Stimulated activated CD4-positive, alpha-beta T cell treated with anti-CD3 and anti-CD28 coated beads, TNF-alpha, amount 100 ng/mL, for 4 hours (primary cell): ENCODE measurements at regions not wholly inside any gene's neighbourhood (a gene's known extent, or its start where the extent isn't known, plus 50 kb on each side); places are given as distances from the start of the nearest gene placed in this dataset.

ENCODE experiments used
- DNase-seq, 3 experiments: peaks; one replicate each; pipeline ENCODE4 v3.0.0-alpha.2; 2020; ENCODE audit warnings: low read depth in 3 of 3

DNA sequence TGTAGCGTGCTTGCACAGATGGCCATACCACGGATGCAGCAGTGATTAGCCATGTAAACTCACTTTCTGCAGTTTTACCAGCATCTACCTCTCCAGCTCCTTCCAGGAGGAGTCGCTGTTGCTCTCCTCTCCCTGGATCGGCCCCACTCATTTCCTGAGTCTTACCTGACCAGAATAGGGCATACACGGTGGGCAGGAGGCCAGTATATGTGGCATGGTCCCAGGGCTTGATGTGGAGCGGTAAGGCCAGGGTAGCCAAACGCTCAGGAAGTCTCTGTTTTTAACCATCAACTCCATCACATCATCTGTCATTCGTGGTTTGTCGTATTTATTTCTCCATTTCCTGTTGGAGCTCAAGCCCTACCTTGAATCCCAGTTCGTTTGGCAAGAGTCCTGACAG lies 163.4 kb upstream of the USP24 start:
- no peak for DNase-seq

DNA sequence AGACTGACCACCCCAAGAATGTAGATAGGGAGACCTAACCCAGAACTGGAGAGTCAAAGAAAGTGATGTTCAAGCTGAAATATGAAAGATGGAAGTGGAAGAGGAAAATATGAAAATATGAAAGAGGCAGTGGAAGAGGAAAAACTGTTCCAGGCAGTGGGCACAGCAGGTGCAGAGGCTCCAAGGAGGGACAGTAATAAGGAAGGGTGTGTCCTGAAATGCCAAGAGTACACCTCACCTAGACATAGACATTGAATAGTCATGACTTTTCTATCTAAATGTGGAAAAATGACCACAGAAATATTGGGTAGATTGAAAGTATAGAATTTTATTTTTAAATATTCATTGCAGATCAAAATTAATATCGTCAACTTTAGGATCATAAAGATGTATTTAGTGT lies 161.7 kb upstream of the USP24 start:
- no peak for DNase-seq

DNA sequence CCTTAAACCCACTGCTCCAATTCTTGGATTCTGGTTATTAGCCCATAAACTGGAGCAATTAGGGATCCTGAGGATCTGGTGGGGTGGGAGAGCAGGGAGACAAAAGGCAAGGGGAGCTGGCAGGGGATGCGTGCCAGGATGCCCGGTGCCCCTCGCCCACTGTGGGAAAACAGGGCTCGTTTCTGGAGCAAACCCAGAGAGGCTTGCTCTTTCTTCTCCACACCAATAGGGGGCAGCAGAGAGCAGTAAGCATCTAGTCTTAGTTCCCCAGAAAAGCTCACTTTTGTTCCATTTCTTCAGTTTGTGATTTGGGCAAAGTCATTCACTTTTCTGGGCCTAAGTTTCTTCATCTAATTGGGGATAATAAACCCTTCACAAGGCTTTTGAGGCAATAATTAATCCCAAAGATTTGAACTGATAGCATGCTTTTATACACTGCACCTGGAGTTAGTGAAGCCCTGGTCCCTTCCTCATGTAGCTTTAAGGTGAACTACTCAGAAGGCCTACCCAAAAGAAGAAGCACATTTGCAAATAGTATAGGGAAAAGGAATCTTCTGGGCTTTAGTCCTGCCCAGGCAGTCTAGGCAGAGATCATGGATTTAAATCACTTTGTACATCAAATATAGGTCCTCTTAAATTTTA lies 160.6 kb upstream of the USP24 start:
- DNase-seq = no peak

DNA sequence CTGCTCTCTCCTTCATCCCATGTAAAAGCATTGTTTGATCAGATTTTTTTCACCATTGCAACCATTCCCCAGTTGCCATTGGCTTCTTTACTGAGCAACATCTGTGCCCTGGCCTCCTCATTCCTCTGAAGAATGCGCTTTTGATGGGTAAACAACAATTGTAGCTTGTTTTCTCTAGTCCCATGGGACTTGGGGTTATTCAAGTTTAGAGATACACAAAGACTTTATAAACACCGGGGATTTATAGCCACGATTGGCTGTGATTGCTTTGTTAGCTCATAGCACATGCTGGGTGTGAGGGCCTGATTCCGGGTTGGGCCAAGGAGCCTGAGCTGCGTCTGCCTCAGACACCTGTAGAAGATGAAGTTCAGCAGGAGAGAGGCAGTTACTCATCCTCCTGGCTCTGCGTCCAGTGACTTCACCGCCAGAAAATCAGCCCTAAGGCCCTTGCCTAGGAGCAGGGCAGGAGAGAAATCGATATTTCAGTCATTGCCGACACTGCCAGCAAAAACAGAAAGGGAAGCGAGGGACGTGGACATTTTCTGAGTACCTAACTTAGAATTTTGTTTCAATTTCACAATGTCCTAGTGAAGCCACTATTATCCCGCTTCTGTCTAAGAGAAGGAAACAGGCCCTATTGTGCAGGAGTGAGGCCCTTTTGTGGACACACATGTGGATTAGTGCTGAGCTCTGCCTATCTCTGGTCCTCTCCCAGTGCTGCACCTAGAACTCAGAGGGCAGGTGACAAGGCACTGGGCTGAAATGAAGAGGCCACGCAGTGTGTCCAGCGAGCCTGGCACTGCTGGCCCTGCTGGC lies 159.8 kb upstream of the USP24 start:
- no peak for DNase-seq

DNA sequence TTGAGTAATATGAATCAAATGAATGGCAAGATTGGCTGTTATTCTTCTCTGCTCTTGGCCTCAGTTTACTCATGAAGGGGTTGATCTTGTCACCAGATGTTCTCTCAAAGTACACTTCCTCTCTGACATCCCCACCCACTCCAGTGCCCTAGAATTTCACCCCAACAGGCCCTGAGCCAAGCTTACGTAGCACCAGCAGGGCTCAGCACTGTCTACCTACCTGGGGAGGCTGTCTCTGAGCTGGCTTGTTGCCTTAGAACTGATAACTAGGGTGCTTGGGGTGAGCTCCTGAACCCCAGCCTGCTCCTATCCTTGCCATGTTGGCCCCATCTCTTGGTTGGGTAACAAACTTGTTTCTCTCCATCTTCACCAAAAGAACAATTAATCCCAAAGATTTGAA lies 159.1 kb upstream of the USP24 start:
- DNase-seq = no peak

DNA sequence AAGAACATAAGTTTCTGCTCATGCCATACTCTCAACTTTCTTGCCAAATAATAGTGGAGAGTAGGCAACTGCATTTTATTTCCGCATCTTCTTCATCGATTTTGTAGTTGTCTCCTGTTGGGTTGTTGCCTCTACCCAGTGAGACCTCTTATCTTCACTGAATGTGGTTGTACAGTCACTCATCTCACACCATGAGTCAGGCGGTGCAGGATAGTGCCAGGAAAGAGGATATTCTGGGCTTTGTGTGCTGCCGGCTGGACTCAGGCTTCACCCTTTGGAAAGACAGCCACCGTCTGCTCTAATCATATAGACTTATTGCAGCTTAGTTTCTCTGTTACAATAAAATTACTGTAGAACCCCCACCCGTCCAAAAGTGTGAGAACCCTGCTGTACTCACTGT lies 154.3 kb upstream of the USP24 start:
- no peak for DNase-seq

DNA sequence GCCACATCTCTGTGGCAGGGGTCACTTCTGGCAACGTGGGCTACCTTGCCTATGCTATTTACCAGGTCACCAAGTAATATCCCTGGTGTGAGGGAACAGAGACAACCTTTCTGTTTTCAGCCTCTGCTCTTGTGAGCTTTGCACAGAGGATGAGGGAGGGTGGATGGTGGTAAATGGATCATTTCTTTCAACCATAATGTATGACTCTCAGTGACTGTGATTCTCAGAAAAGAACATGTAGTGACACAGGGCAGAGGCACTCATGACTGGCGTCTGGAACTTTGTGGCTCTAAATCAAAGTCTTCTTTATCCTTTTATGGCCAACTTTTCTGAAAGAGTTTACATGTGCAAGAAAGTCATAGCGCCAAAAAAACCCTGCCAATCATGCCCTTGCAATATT lies 153.5 kb upstream of the USP24 start:
- DNase-seq = no peak

DNA sequence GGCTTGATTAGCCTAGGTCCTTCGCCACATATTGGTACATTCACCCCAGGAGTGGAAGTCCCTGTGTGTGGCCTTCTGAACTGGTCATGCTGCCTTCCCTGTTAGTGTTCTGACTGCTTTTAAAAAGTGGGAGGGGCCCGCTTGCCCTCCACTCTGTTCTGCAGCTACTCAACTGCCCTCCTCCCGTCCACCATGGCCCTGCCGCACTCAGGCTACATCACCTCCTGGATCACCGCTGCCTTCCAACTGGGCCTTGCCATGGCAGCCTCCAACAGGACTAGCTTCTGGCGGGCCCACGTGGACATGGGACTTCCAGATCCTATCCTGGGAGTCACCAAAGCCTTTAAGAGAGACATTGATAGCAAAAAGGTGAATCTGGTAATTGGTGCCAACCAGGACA lies 152.1 kb upstream of the USP24 start:
- no peak for DNase-seq

DNA sequence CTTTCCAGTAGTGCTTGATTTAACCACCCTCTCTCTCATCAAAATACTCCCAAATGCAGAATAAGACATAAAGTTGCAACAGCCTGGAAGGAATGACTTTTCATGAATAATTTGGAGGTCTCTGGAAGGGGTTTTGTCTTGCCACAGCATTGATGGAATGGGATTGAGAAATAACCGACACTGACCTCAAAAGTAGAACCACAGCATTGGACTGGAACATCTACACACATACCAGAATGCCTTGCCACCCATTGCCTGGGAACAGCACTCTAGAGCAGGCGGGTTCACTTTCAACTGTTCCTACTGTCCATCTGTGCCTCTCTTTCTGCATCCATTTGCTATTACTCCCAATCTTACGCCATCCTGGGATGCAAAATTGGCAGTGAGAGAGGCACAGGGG lies 149.1 kb upstream of the USP24 start:
- DNase-seq = no peak

DNA sequence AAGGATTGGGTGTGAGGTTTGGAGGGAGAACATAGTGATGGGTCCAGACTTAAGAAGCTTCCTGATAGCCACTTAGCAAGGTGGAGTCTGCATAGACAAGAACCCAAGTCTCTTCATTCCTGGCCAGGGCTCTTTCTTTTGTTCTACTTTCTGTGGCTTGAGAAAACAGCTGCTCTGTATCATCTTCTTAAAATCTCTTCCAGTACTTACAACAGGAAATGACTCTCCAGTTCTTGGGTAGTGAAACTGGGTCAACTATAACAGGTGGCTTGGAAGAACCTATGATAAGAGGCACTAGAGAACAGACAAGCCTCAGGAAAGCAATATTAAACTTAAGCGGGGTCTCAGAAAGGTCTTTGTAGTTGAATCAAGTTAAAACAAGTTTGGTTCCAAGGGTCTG lies 148.1 kb upstream of the USP24 start:
- DNase-seq = no peak

DNA sequence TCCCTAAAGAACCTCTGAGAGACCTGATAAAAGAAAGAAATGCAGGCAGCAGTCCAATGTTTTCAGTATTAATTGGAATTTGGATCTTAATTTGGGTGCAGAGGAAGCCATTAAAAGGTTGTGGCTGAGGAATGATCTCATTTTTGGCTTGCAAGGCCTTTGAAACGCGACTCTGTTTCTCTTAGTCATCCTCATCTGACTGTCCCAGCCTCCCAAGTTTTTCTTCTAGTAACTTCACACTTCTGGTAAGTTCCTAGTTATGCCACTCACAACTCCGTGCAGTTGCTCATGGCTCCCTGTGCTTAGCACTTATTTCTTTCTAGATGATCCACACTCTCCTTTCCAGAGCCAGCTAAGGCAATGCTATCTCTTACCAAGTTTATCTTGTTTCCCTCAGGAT lies 147.4 kb upstream of the USP24 start:
- no peak for DNase-seq

DNA sequence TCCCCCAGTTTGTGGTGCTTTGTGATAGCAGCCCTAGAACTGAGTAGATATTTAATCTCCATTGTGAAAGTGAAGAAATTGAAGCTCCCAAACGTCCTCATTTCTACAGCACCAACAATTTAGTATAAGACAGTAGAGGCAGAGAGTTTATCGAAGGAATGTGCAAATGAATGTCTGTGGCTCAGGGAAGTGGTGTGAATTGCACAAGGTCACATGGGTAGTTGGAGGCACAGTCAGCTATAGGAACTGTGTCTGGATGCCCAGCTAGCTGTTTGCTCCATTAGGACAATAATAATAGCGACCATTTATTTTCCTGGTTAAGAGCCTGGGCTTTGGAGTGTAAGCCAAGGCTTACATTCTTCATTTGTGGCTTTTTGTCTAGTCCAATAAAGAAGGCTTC lies 144.4 kb upstream of the USP24 start:
- DNase-seq = no peak

DNA sequence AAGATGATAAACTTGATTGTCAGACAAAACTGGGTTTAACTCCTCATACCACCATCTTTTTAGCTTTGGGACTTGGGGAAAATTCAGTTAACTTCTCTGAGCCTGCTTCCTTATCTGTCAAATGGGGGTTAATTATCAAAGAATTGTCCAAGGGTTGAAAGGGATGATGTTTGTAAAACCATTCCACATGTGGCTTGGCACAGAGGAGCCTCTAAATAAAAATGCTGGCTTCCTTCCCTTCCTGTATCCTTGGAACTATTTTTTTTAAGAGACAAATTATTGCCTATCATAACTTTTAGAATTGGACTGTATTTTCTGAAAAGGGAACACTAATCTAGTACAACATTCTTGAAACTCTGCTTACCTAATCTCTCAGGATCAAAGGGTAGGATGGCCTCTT lies 143.4 kb upstream of the USP24 start:
- DNase-seq = no peak

DNA sequence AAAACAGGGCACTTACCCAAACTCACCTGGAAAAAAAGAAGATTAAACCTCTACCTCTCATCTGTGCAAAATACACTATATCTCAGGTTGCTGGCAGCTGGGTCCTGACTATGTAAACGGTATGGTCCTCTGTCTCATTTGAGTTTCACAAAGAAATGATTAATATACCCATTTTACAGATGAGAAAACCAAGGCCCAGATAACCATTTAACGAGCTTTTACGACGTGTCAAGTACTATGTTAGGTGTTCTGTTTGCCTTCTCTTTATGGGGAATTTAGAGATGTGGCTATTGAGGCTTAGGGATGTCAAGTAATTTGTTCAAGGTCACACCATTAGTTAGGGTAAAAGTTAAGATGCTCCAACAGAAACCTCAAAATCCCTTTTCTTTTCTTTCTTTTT lies 140.4 kb upstream of the USP24 start:
- no peak for DNase-seq

DNA sequence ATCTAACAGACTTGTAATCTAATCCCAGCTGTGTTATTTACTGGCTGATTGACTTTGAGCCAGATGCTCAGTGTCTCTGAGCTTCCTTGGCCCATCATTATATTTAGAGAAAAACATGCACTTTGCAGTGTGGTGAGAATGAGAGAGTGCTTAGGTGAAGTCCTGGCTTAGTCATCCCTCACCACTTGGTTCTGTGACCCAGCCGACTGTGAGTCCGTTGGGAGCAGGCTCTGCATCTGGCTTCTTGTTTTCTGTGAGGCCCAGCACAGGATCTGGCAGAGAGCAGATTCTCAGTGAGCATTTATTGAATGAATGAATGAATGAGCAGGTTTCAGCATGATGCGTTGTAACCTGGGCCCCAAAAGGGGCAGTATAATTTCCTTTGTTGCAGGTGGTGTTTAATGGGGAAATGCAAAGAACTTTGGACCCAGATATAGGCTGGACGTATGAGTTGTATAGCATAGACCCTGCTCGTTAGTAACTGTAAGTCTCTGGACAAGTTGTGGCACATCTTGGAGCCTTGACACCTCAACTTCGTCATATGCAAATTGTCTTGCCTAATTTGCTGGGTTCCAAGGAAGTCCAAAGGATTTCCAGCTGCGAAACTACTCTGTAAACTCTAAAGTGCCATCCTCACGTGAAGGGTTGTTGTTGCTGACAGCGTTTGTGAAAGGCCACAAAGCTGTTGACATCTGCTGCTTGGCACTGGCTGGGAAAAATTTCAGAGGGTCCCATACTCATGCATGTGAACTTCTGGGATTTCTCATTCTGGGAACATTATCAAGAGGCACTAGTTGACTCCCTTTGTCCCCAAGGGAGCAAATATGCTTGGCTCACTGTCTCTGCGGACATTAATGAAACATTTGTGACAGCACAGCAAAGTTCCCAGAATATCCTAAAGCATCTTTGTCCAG lies 138.8 kb upstream of the USP24 start:
- DNase-seq = no peak

DNA sequence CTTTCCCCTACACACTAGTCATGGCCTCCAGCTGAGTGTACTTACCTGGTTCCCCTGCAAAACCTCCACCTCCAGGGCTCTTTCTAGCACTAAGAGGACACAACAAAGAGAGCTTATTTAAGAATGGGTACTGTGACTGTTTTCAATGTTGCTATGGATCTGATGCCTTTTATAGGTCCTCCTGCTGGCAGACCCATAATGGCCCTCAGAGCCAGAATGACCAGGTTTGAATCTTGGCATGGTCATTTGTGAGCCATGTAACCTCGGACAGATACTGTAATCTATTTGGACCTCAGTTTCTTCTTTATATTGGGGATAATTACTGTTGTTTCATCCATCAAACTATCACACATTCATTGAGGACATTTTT lies 137.6 kb upstream of the USP24 start:
- DNase-seq = no peak

DNA sequence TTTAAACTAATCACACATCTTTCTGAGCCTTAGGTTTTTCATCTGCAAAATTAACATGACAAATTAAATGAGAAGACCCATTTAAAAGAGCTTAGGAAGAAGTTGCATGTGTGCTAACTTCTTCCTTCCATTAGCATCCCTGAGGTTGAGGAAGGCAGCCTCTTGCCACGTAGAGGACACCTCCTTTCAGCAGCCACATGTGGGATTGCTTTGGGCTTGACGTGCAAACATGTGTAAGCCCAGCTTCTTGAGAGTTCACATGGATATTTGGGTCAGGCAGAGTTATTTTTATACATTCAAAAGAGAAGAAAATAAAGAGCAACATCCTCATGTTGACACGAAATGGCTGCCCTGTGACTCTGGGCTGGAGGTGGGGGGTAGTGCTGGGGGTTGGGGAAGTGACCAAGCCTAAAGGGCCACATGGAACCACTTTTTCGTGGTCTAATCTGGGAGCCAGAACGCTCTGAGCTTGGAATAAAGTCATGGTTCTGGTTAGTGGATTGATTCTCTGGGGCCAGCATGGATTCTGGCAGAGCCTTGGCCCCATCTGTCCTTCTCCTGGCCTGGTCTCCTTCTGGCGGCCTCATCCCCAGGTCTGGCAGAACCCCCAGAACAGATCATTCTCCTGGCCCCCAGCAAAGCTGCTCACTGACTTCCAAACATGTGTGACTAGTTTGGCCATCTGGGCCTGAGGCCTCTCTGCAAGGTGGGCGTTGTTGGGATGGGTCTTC lies 137.1 kb upstream of the USP24 start:
- DNase-seq = no peak

DNA sequence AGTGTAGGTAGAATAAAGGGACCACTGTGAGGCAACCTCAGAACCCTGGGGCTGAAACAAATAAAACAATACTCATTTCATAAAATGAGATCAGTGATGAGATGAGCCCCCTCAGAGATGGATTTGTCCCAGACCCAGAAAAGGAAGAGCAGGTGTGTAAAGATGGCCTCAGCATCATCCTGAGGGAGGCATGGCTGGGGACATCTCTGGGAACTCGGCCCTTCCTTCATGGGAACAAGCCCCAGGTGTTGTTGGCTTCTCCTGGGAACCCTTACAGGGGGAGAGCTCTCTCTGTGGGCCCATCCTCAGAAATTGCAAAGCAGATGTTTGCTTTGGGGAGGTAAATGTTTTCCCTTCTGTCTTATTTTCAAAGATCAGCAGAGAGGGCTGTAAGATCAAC lies 133.2 kb upstream of the USP24 start:
- DNase-seq = no peak

DNA sequence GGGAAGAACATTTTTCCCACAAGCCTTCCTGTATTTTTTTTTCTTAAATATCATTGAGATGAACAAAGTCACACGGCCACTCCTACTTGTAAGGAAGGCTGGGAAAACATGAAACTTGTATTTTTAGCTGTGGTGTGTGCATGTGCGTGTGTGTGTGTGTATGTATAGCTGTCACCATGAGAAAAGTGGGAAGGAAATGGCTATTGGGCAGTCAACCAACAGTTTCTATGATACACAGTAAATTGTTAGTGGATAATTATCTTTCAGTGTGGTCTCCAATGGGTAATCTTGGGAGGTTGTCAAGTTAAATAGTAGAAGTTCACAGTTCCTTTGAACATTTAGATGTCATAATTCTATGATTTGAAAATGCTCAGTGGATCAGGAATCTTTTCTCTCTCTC lies 132.7 kb upstream of the USP24 start:
- DNase-seq = no peak

DNA sequence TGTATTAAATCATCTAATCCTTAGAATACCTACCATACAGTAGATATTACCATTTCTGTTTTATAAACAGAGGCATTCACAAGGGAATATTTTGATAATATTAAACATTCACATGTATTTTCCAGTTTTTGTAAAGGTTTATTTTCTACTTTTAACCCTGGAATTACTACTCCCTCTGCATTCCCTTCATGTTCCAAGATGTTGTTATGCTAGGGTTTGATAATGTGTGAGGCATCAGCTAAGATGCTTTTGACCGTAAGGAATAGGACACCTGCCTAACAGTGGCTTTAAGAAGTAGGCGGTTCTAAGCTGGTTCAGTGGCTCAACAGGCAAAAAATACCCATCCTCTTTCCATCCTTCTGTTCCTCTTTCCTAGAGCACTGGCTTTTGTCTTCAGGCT lies 131.9 kb upstream of the USP24 start:
- no peak for DNase-seq

DNA sequence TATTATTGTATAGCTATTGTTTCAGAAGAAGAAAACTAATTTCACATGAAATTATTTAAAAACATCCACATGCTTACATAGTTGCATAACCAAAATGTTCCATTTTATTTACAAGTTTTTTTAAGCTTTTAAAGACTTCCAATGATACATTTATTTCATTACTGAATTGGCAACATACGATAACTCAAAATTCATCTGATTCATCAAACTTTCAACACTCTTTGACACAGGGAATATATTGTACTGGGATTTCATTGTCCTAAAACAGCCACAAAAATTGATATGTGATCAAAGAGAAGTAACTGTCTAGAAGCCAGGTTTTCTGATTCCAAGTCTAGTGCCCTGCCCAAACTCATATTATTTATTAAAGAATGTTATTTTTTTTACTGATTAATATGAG lies 131.4 kb upstream of the USP24 start:
- DNase-seq = no peak

DNA sequence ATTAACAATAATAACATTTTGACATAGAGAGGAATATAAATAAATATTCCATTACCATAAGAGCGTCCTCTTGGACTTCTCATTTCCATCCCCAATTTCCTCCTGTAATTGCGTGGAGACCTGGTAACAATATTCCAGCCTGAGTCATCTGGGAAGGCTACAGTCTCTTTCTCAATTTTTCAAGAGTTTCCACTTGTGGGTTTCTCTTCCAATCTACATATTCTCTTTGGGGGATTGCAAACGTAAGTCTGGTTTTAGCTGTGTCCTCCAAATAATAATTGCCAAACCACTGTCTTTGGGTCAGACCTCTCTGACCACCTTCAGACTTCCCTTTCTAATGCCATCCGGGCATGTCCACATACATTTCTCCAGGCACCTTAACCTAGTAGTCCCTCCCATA lies 124.5 kb upstream of the USP24 start:
- DNase-seq = no peak
